Heart left ventricle (tissue), 13 donors: ENCODE measurements at regions not wholly inside any gene's neighbourhood (a gene's known extent, or its start where the extent isn't known, plus 50 kb on each side); places are given as distances from the start of the nearest gene placed in this dataset.

Source experiments
- CTCF ChIP-seq, 12 donors: fragments of 200-600 bp; sonication (generic) in 4 of 12; IDR thresholded peaks; one replicate each; pipeline versions ENCODE4 v1.5.0 to v1.8.0; 2018 to 2022; ENCODE audit warnings: antibody characterized with exemption in 12 of 12, mild to moderate bottlenecking in 5 of 12
- POLR2A ChIP-seq, 2 donors: fragments of 450-650 bp; IDR thresholded peaks; one replicate each; pipeline ENCODE4 v1.6.1; 2017; ENCODE audit warnings: antibody characterized with exemption in 2 of 2, mild to moderate bottlenecking in 2 of 2, moderate library complexity in 2 of 2
- donor health status: ischemic (EF 13 %, LVEDD 7.1; RV severe dilation, severe dysfunction).
- donor health status: DM: no; HTN: yes; CAD: no.
- donor health status: DM: no; HTN: no; CAD: no.
- donor health status: ischemic (EF 25% LVEDD 6.9; RV normal size, moderate dysfunction).
- donor health status: ischemic (EF 25% LVEDD 5.7; RV mildly dilated, moderate dysfunction).
- donor health status: ischemic (EF 35%, LVEDD 5.7; RV mildly dilated, moderate dysfunction).
- donor health status: nonischemic (EF 11% LVEDD 7.7; RV severe dilation, severe dysfunction).
- donor health status: DM: yes; HTN: yes; CAD: no.
- donor health status: PGD.
- donor health status: ischemic (EF 29% LVEDD 5.4; RV normal size, mild dysfunction).
- donor health status: nonischemic (EF 23%, LVEDD 6.1; RV moderate dilation, normal function).

- TF ChIP-seq CTCF (IDR thresholded peaks at IDR 0.05) (no peak), POLR2A (IDR thresholded peaks at IDR 0.05) (no peak)
These were observed 402.1 kb upstream of the BRINP1 start for GRCh38 chr9:119771341-119771740.
